AG10803 (cell line): ENCODE measurements at regions not wholly inside any gene's neighbourhood (a gene's known extent, or its start where the extent isn't known, plus 50 kb on each side); places are given as distances from the start of the nearest gene placed in this dataset.

Experiments used
- DNase-seq: peaks from one replicate; pipeline ENCODE4 v3.0.0; 2010; ENCODE audit warnings: low read depth
- H3K4me3 ChIP-seq: 2 replicates; pipeline ENCODE4 v1.5.1; 2011; ENCODE audit warnings: mild to moderate bottlenecking, low read length, control low read depth
- CTCF ChIP-seq: conservative IDR thresholded peaks from 2 replicates; pipeline ENCODE4 v1.5.1; 2011; ENCODE audit warnings: mild to moderate bottlenecking, low read length, control low read depth, inconsistent platforms

GRCh38 chr1:218558271-218558810, 213.2 kb downstream of the TGFB2 start:
- no peak overlapping the region for H3K4me3 ChIP-seq
- DNase-seq = no peak
- TF ChIP-seq CTCF = no peak

- no peak overlapping the region for H3K4me3 ChIP-seq
- no peak for TF ChIP-seq CTCF
- no peak for DNase-seq
These were observed 220.2 kb downstream of the TGFB2 start for GRCh38 chr1:218565377-218565776.

GRCh38 chr1:218568962-218569550, 223.9 kb downstream of the TGFB2 start:
- H3K4me3 ChIP-seq = no peak overlapping the region
- TF ChIP-seq CTCF = no peak
- DNase-seq = peak; percentile 3

GRCh38 chr1:218570456-218570855, 225.3 kb downstream of the TGFB2 start:
- DNase-seq = no peak
- TF ChIP-seq CTCF = no peak
- H3K4me3 ChIP-seq = no peak overlapping the region

- no peak for TF ChIP-seq CTCF
- no peak for DNase-seq
- H3K4me3 ChIP-seq = no peak overlapping the region
These were observed 226.4 kb downstream of the TGFB2 start for GRCh38 chr1:218571491-218571890.

GRCh38 chr1:218572050-218572449, 226.9 kb downstream of the TGFB2 start:
- no peak for TF ChIP-seq CTCF
- no peak for DNase-seq
- H3K4me3 ChIP-seq = no peak overlapping the region

GRCh38 chr1:218573925-218574324, 228.8 kb downstream of the TGFB2 start:
- TF ChIP-seq CTCF = no peak
- no peak overlapping the region for H3K4me3 ChIP-seq
- DNase-seq = no peak
